Osteoblast (primary cell): ENCODE measurements at regions not wholly inside any gene's neighbourhood (a gene's known extent, or its start where the extent isn't known, plus 50 kb on each side); places are given as distances from the start of the nearest gene placed in this dataset.
"Not testable (repeated sequence)": the region's sequence is repeated elsewhere in the genome, so short reads cannot be mapped to it uniquely, and the experiment has no call there.

Experiments used
- DNase-seq: peaks from one replicate; pipeline ENCODE4 v3.0.0; 2011; ENCODE audit warnings: low spot score, mixed read lengths; ENCODE audit not compliant: insufficient read length; ENCODE audit errors: missing footprints
- H2AFZ ChIP-seq: 2 replicates; pipeline ENCODE4 v1.6.0; 2011; ENCODE audit warnings: mild to moderate bottlenecking, low read length
- H3K27ac ChIP-seq: 2 replicates; pipeline ENCODE4 v1.5.1; 2011; ENCODE audit warnings: mild to moderate bottlenecking, low read depth, low read length, moderate library complexity
- H3K27me3 ChIP-seq: 2 replicates; pipeline ENCODE4 v1.6.0; 2012; ENCODE audit warnings: mild to moderate bottlenecking, control low read depth, inconsistent platforms, low read length, moderate library complexity; ENCODE audit not compliant: insufficient read depth
- H3K36me3 ChIP-seq: 2 replicates; pipeline ENCODE4 v1.5.1; 2011; ENCODE audit warnings: mild to moderate bottlenecking, low read length, control low read depth, moderate library complexity; ENCODE audit not compliant: insufficient read depth
- H3K4me1 ChIP-seq: 2 replicates; pipeline ENCODE4 v1.5.1; 2011; ENCODE audit warnings: mild to moderate bottlenecking, low read length, control low read depth, moderate library complexity; ENCODE audit not compliant: insufficient read depth
- H3K4me2 ChIP-seq: 2 replicates; pipeline ENCODE4 v1.6.0; 2011; ENCODE audit warnings: mild to moderate bottlenecking, low read length; ENCODE audit not compliant: insufficient read depth
- H3K4me3 ChIP-seq: fragments of 200-600 bp; sonication (generic); 3 replicates; pipeline ENCODE4 v1.5.1; 2012; ENCODE audit warnings: mild to moderate bottlenecking, low read length, inconsistent platforms; ENCODE audit not compliant: insufficient read depth
- H3K79me2 ChIP-seq: 2 replicates; pipeline ENCODE4 v1.6.0; 2012; ENCODE audit warnings: mild to moderate bottlenecking, low read length, control low read depth, inconsistent platforms; ENCODE audit not compliant: insufficient read depth
- H3K9me3 ChIP-seq: 2 replicates; pipeline ENCODE4 v1.5.1; 2011; ENCODE audit warnings: low read depth, low read length, control low read depth
- H4K20me1 ChIP-seq: 2 replicates; pipeline ENCODE4 v1.6.0; 2012; ENCODE audit warnings: mild to moderate bottlenecking, low read length, control low read depth; ENCODE audit not compliant: insufficient read depth

- H3K36me3 ChIP-seq, H3K27ac ChIP-seq, H2AFZ ChIP-seq, H3K79me2 ChIP-seq, H3K4me3 ChIP-seq, H3K4me2 ChIP-seq, H3K27me3 ChIP-seq, H4K20me1 ChIP-seq, H3K4me1 ChIP-seq, H3K9me3 ChIP-seq: not testable (repeated sequence)
- DNase-seq = peak; percentile 52
Measured at GRCh38 chr5:176035816-176036308, 67.7 kb upstream of the THOC3 start.

- not testable (repeated sequence) for H3K79me2 ChIP-seq, H3K27me3 ChIP-seq, H2AFZ ChIP-seq, H3K27ac ChIP-seq, H4K20me1 ChIP-seq, H3K4me2 ChIP-seq, H3K9me3 ChIP-seq, H3K36me3 ChIP-seq, DNase-seq, H3K4me1 ChIP-seq, H3K4me3 ChIP-seq
Measured at GRCh38 chr5:176036391-176036790, 68.3 kb upstream of the THOC3 start.

- not testable (repeated sequence) for H4K20me1 ChIP-seq, H3K79me2 ChIP-seq, H3K4me2 ChIP-seq, H3K4me3 ChIP-seq, H2AFZ ChIP-seq, H3K4me1 ChIP-seq, H3K27ac ChIP-seq, DNase-seq, H3K9me3 ChIP-seq, H3K27me3 ChIP-seq, H3K36me3 ChIP-seq
Measured at GRCh38 chr5:176037190-176037589, 69.1 kb upstream of the THOC3 start.

GRCh38 chr5:176040105-176040801 lies 72.1 kb upstream of the THOC3 start:
- not testable (repeated sequence) for H2AFZ ChIP-seq, H4K20me1 ChIP-seq, H3K79me2 ChIP-seq, H3K4me2 ChIP-seq, H3K9me3 ChIP-seq, DNase-seq, H3K4me1 ChIP-seq, H3K27me3 ChIP-seq, H3K36me3 ChIP-seq, H3K27ac ChIP-seq, H3K4me3 ChIP-seq

GRCh38 chr5:176041248-176041994 lies 73.3 kb upstream of the THOC3 start:
- not testable (repeated sequence) for H3K27me3 ChIP-seq, H3K79me2 ChIP-seq, H3K27ac ChIP-seq, H3K4me3 ChIP-seq, DNase-seq, H3K36me3 ChIP-seq, H3K4me2 ChIP-seq, H3K4me1 ChIP-seq, H2AFZ ChIP-seq, H4K20me1 ChIP-seq, H3K9me3 ChIP-seq

- H3K9me3 ChIP-seq, H4K20me1 ChIP-seq, H3K27ac ChIP-seq, H3K36me3 ChIP-seq, H3K4me3 ChIP-seq, DNase-seq, H3K27me3 ChIP-seq, H3K4me2 ChIP-seq, H3K79me2 ChIP-seq, H3K4me1 ChIP-seq, H2AFZ ChIP-seq: not testable (repeated sequence)
Measured at GRCh38 chr5:176042020-176042658, 74.0 kb upstream of the THOC3 start.

GRCh38 chr5:176043252-176043829 lies 75.2 kb upstream of the THOC3 start:
- not testable (repeated sequence) for H3K9me3 ChIP-seq, H3K4me1 ChIP-seq, H3K4me3 ChIP-seq, H3K27me3 ChIP-seq, H2AFZ ChIP-seq, H3K4me2 ChIP-seq, H3K79me2 ChIP-seq, H4K20me1 ChIP-seq, H3K36me3 ChIP-seq, H3K27ac ChIP-seq
- DNase-seq = peak; percentile 62

- H2AFZ ChIP-seq, H3K36me3 ChIP-seq, H3K4me2 ChIP-seq, H4K20me1 ChIP-seq, H3K4me3 ChIP-seq, H3K27ac ChIP-seq, H3K79me2 ChIP-seq, H3K4me1 ChIP-seq, H3K9me3 ChIP-seq, H3K27me3 ChIP-seq, DNase-seq: not testable (repeated sequence)
Measured at GRCh38 chr5:176043986-176044385, 75.9 kb upstream of the THOC3 start.
